ENCODE measurements at regions not wholly inside any gene's neighbourhood (a gene's known extent, or its start where the extent isn't known, plus 50 kb on each side); places are given as distances from the start of the nearest gene placed in this dataset.

GRCh38 chr4:189096108-189096507 lies 844.6 kb upstream of the FRG1 start:
- Histone ChIP-seq H3K27me3 (no peaks in the 10 kb centered on the region), H3K27ac (no peak overlapping the region), H3K4me3 (no peak overlapping the region), H3K4me1 (no peaks in the 10 kb centered on the region), H3K36me3 (no peaks in the 10 kb centered on the region), H3K9me3 (no peaks in the 10 kb centered on the region)
- DNase-seq, result no peak
- intact Hi-C loops (cut with DNase I; ENCODE audit: low total_unique reads), result no loop called here
- TF ChIP-seq CTCF (IDR thresholded peaks at IDR 0.05) (no peak), POLR2A (IDR thresholded peaks at IDR 0.05) (no peak)

DNA sequence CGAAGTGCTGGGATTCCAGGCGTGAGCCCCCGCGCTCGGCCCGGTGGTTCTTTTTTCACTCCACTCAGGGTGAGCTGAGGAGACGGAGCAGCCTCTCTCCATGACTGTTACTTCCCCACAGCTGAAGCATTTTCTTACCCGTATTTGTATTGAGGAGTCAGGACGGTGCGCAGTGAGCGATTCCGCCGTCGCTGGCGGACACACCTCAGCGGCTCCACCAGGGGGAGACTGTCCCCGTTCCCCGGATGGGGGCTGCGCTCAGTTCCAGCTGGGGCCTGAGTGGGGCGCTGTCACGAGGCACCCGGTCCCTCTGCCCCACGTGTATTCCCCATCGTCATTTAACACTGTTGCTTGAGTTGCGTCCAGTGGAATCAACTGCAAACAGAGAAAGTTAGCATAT lies 844.0 kb upstream of the FRG1 start:
- Histone ChIP-seq H3K36me3 (no peaks in the 10 kb centered on the region), H3K9me3 (no peaks in the 10 kb centered on the region), H3K4me3 (no peak overlapping the region), H3K27me3 (no peaks in the 10 kb centered on the region), H3K27ac (no peak overlapping the region), H3K4me1 (no peaks in the 10 kb centered on the region)
- intact Hi-C loops (cut with DNase I; ENCODE audit: low total_unique reads), result no loop called here
- TF ChIP-seq CTCF (IDR thresholded peaks at IDR 0.05) (no peak), POLR2A (IDR thresholded peaks at IDR 0.05) (no peak)
- DNase-seq, result no peak

- H3K9me3 ChIP-seq, result no peaks in the 10 kb centered on the region
- H3K4me1 ChIP-seq, result no peaks in the 10 kb centered on the region
- H3K27ac ChIP-seq, result no peak overlapping the region
- H3K4me3 ChIP-seq, result no peak overlapping the region
- no peaks in the 10 kb centered on the region for H3K27me3 ChIP-seq
- no peak for TF ChIP-seq POLR2A (IDR thresholded peaks at IDR 0.05)
- no peak for TF ChIP-seq CTCF (IDR thresholded peaks at IDR 0.05)
- no peak for DNase-seq
- no peaks in the 10 kb centered on the region for H3K36me3 ChIP-seq
- intact Hi-C loops (cut with DNase I; ENCODE audit: low total_unique reads), result no loop called here
Observed at GRCh38 chr4:189098932-189099696, 841.6 kb upstream of the FRG1 start.

GRCh38 chr4:189113389-189113888 lies 827.2 kb upstream of the FRG1 start:
- no peak overlapping the region for H3K27ac ChIP-seq
- no peak for TF ChIP-seq POLR2A (IDR thresholded peaks at IDR 0.05)
- no peak for TF ChIP-seq CTCF (IDR thresholded peaks at IDR 0.05)

DNA sequence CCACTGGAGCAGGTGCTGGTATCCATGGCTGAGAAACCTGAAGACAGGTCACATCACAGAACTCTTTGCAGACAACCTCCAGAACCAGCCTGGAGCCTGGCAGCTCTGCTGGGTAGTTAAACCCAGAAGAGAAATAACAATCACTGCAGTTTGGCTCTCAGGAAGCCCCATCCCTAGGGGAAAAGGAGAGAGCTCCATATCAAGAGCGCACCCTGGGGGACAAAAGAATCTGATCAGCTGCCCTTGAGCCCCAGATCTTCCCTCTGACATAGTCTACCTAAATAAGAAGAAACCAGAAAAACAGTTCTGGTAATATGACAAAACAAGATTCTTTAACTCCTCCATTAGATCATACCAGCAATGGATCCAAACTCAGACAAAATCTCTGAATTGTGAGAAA lies 823.2 kb upstream of the FRG1 start:
- no peaks in the 10 kb centered on the region for H3K27me3 ChIP-seq
- H3K9me3 ChIP-seq, result no peaks in the 10 kb centered on the region
- no peaks in the 10 kb centered on the region for H3K4me1 ChIP-seq
- H3K4me3 ChIP-seq, result no peak overlapping the region
- DNase-seq, result no peak
- H3K36me3 ChIP-seq, result no peaks in the 10 kb centered on the region
- TF ChIP-seq CTCF (IDR thresholded peaks at IDR 0.05) (no peak), POLR2A (IDR thresholded peaks at IDR 0.05) (no peak)
- H3K27ac ChIP-seq, result no peak overlapping the region
- intact Hi-C loops (cut with DNase I; ENCODE audit: low total_unique reads), result no loop called here

More at GRCh38 chr4:189113389-189113888, 827.2 kb upstream of the FRG1 start:
- Histone ChIP-seq H3K9me3 (no peaks in the 10 kb centered on the region), H3K36me3 (no peaks in the 10 kb centered on the region), H3K4me1 (no peaks in the 10 kb centered on the region), H3K27me3 (no peaks in the 10 kb centered on the region), H3K4me3 (no peak overlapping the region)
- intact Hi-C loops (cut with DNase I; ENCODE audit: low total_unique reads), result no loop called here
- no peak for DNase-seq
